ENCODE measurements at regions not wholly inside any gene's neighbourhood (a gene's known extent, or its start where the extent isn't known, plus 50 kb on each side); places are given as distances from the start of the nearest gene placed in this dataset.

GRCh38 chrX:22628275-22628674, 355.6 kb downstream of the CBLL2 start:
- no peak overlapping the region for H3K27ac ChIP-seq (ENCODE audit: low read depth, low read length)
- no peak overlapping the region for H3K4me3 ChIP-seq (ENCODE audit: low read length in 2 of 2)
- CTCF ChIA-PET (ENCODE audit: partially characterized antibody) = no interaction called here
- H3K4me1 Mint-ChIP-seq = no peaks in the 10 kb centered on the region
- no peak for DNase-seq
- no peaks in the 10 kb centered on the region for H3K36me3 Mint-ChIP-seq
- POLR2A ChIA-PET (ENCODE audit: partially characterized antibody) = no interaction called here
- H3K27me3 ChIP-seq (ENCODE audit: insufficient read depth, low read length) = no peaks in the 10 kb centered on the region
- intact Hi-C loops (cut with micrococcal nuclease) = no loop called here
- peaks cover 0 to 2% (median 0%) of the 10 kb centered on the region in 8 donors for H3K9me3 Mint-ChIP-seq
- no peaks in the 10 kb centered on the region for H3K4me1 ChIP-seq (ENCODE audit: insufficient read depth, low read length)
- no peaks in the 10 kb centered on the region for H3K9me3 ChIP-seq (ENCODE audit: control insufficient read depth in 1 of 2, low read length in 2 of 2)
- no peaks in the 10 kb centered on the region for H3K36me3 ChIP-seq (ENCODE audit: insufficient read depth, low read length)
- H3K27me3 Mint-ChIP-seq = no peaks in the 10 kb centered on the region
- no peak overlapping the region for H3K27ac Mint-ChIP-seq
- H3K4me3 Mint-ChIP-seq = no peak overlapping the region

- no peak for DNase-seq
- no peak overlapping the region for H3K27ac Mint-ChIP-seq
- Histone ChIP-seq H3K9me3 (ENCODE audit: control insufficient read depth in 1 of 2, low read length in 2 of 2) (no peaks in the 10 kb centered on the region), H3K36me3 (ENCODE audit: insufficient read depth, low read length) (no peaks in the 10 kb centered on the region), H3K27ac (ENCODE audit: low read depth, low read length) (no peak overlapping the region), H3K4me1 (ENCODE audit: insufficient read depth, low read length) (no peaks in the 10 kb centered on the region), H3K27me3 (ENCODE audit: insufficient read depth, low read length) (no peaks in the 10 kb centered on the region), H3K4me3 (ENCODE audit: low read length in 2 of 2) (no peak overlapping the region)
- H3K9me3 Mint-ChIP-seq = peaks cover 0 to 2% (median 0%) of the 10 kb centered on the region in 8 donors
- no peaks in the 10 kb centered on the region for H3K36me3 Mint-ChIP-seq
- intact Hi-C loops (cut with micrococcal nuclease) = no loop called here
- no peaks in the 10 kb centered on the region for H3K27me3 Mint-ChIP-seq
- H3K4me3 Mint-ChIP-seq = no peak overlapping the region
- H3K4me1 Mint-ChIP-seq = no peaks in the 10 kb centered on the region
- POLR2A ChIA-PET (ENCODE audit: partially characterized antibody) = no interaction called here
- CTCF ChIA-PET (ENCODE audit: partially characterized antibody) = no interaction called here
Measured at GRCh38 chrX:22629105-22629725, 356.5 kb downstream of the CBLL2 start.

- ChIA-PET POLR2A (ENCODE audit: partially characterized antibody) (no interaction called here), CTCF (ENCODE audit: partially characterized antibody) (no interaction called here)
Measured at GRCh38 chrX:22634083-22634482, 361.4 kb downstream of the CBLL2 start.

GRCh38 chrX:22634751-22635150, 362.0 kb downstream of the CBLL2 start:
- no peak for DNase-seq
- peaks cover 0 to 2% (median 0%) of the 10 kb centered on the region in 8 donors for H3K9me3 Mint-ChIP-seq
- Histone ChIP-seq H3K4me3 (ENCODE audit: low read length in 2 of 2) (no peak overlapping the region), H3K27ac (ENCODE audit: low read depth, low read length) (no peak overlapping the region), H3K9me3 (ENCODE audit: control insufficient read depth in 1 of 2, low read length in 2 of 2) (no peaks in the 10 kb centered on the region), H3K36me3 (ENCODE audit: insufficient read depth, low read length) (no peaks in the 10 kb centered on the region), H3K4me1 (ENCODE audit: insufficient read depth, low read length) (no peaks in the 10 kb centered on the region), H3K27me3 (ENCODE audit: insufficient read depth, low read length) (no peaks in the 10 kb centered on the region)
- intact Hi-C loops (cut with micrococcal nuclease) = no loop called here
- H3K27ac Mint-ChIP-seq = no peak overlapping the region
- no peaks in the 10 kb centered on the region for H3K36me3 Mint-ChIP-seq
- ChIA-PET CTCF (ENCODE audit: partially characterized antibody) (no interaction called here), POLR2A (ENCODE audit: partially characterized antibody) (no interaction called here)
- no peaks in the 10 kb centered on the region for H3K4me1 Mint-ChIP-seq
- no peak overlapping the region for H3K4me3 Mint-ChIP-seq
- H3K27me3 Mint-ChIP-seq = no peaks in the 10 kb centered on the region

More at GRCh38 chrX:22634083-22634482, 361.4 kb downstream of the CBLL2 start:
- no peaks in the 10 kb centered on the region for H3K9me3 ChIP-seq (ENCODE audit: control insufficient read depth in 1 of 2, low read length in 2 of 2)
- H3K27ac ChIP-seq (ENCODE audit: low read depth, low read length) = no peak overlapping the region
- no peaks in the 10 kb centered on the region for H3K4me1 Mint-ChIP-seq
- intact Hi-C loops (cut with micrococcal nuclease) = no loop called here
- H3K27me3 Mint-ChIP-seq = no peaks in the 10 kb centered on the region
- H3K4me1 ChIP-seq (ENCODE audit: insufficient read depth, low read length) = no peaks in the 10 kb centered on the region
- no peak overlapping the region for H3K4me3 Mint-ChIP-seq
- no peaks in the 10 kb centered on the region for H3K36me3 Mint-ChIP-seq
- no peaks in the 10 kb centered on the region for H3K27me3 ChIP-seq (ENCODE audit: insufficient read depth, low read length)
- no peak overlapping the region for H3K4me3 ChIP-seq (ENCODE audit: low read length in 2 of 2)
- H3K9me3 Mint-ChIP-seq = peaks cover 0 to 2% (median 0%) of the 10 kb centered on the region in 8 donors
- H3K36me3 ChIP-seq (ENCODE audit: insufficient read depth, low read length) = no peaks in the 10 kb centered on the region
- no peak overlapping the region for H3K27ac Mint-ChIP-seq
- no peak for DNase-seq

- ChIA-PET POLR2A (ENCODE audit: partially characterized antibody) (no interaction called here), CTCF (ENCODE audit: partially characterized antibody) (no interaction called here)
- Mint-ChIP-seq H3K4me3 (no peak overlapping the region), H3K27ac (no peak overlapping the region), H3K4me1 (no peaks in the 10 kb centered on the region), H3K36me3 (no peaks in the 10 kb centered on the region), H3K9me3 (peaks cover 0 to 1% (median 0%) of the 10 kb centered on the region in 8 donors), H3K27me3 (no peaks in the 10 kb centered on the region)
- H3K4me3 ChIP-seq (ENCODE audit: low read length in 2 of 2) = no peak overlapping the region
- H3K27me3 ChIP-seq (ENCODE audit: insufficient read depth, low read length) = no peaks in the 10 kb centered on the region
- intact Hi-C loops (cut with micrococcal nuclease) = no loop called here
- no peaks in the 10 kb centered on the region for H3K9me3 ChIP-seq (ENCODE audit: control insufficient read depth in 1 of 2, low read length in 2 of 2)
- no peaks in the 10 kb centered on the region for H3K36me3 ChIP-seq (ENCODE audit: insufficient read depth, low read length)
- no peak overlapping the region for H3K27ac ChIP-seq (ENCODE audit: low read depth, low read length)
- H3K4me1 ChIP-seq (ENCODE audit: insufficient read depth, low read length) = no peaks in the 10 kb centered on the region
- no peak for DNase-seq
Measured at GRCh38 chrX:22648281-22648680, 351.5 kb upstream of the DDX53 start.

- H3K4me3 Mint-ChIP-seq = no peak overlapping the region
- Histone ChIP-seq H3K36me3 (ENCODE audit: insufficient read depth, low read length) (no peaks in the 10 kb centered on the region), H3K4me3 (ENCODE audit: low read length in 2 of 2) (no peak overlapping the region), H3K9me3 (ENCODE audit: control insufficient read depth in 1 of 2, low read length in 2 of 2) (no peaks in the 10 kb centered on the region), H3K27ac (ENCODE audit: low read depth, low read length) (no peak overlapping the region), H3K4me1 (ENCODE audit: insufficient read depth, low read length) (no peaks in the 10 kb centered on the region), H3K27me3 (ENCODE audit: insufficient read depth, low read length) (no peaks in the 10 kb centered on the region)
- H3K4me1 Mint-ChIP-seq = no peaks in the 10 kb centered on the region
- ChIA-PET POLR2A (ENCODE audit: partially characterized antibody) (no interaction called here), CTCF (ENCODE audit: partially characterized antibody) (no interaction called here)
- no peak overlapping the region for H3K27ac Mint-ChIP-seq
- peaks cover 0 to 2% of the 10 kb centered on the region in 2 donors for H3K27me3 Mint-ChIP-seq
- intact Hi-C loops (cut with micrococcal nuclease) = no loop called here
- no peaks in the 10 kb centered on the region for H3K36me3 Mint-ChIP-seq
- no peak for DNase-seq
- peaks cover 0 to 9% (median 0%) of the 10 kb centered on the region in 8 donors for H3K9me3 Mint-ChIP-seq
Measured at GRCh38 chrX:22650691-22651090, 349.1 kb upstream of the DDX53 start.

GRCh38 chrX:22652596-22652995, 347.2 kb upstream of the DDX53 start:
- H3K4me1 Mint-ChIP-seq = no peaks in the 10 kb centered on the region

GRCh38 chrX:22660756-22661155, 339.0 kb upstream of the DDX53 start:
- Histone ChIP-seq H3K4me1 (ENCODE audit: insufficient read depth, low read length) (no peaks in the 10 kb centered on the region), H3K4me3 (ENCODE audit: low read length in 2 of 2) (no peak overlapping the region), H3K27me3 (ENCODE audit: insufficient read depth, low read length) (no peaks in the 10 kb centered on the region), H3K36me3 (ENCODE audit: insufficient read depth, low read length) (no peaks in the 10 kb centered on the region), H3K27ac (ENCODE audit: low read depth, low read length) (no peak overlapping the region), H3K9me3 (ENCODE audit: control insufficient read depth in 1 of 2, low read length in 2 of 2) (no peaks in the 10 kb centered on the region)
- Mint-ChIP-seq H3K4me1 (no peaks in the 10 kb centered on the region), H3K36me3 (no peaks in the 10 kb centered on the region), H3K9me3 (no peaks in the 10 kb centered on the region), H3K27me3 (no peaks in the 10 kb centered on the region), H3K27ac (no peak overlapping the region), H3K4me3 (no peak overlapping the region)
- DNase-seq = no peak
- POLR2A ChIA-PET (ENCODE audit: partially characterized antibody) = no interaction called here
- CTCF ChIA-PET (ENCODE audit: partially characterized antibody) = no interaction called here
- intact Hi-C loops (cut with micrococcal nuclease) = no loop called here

More at GRCh38 chrX:22652596-22652995, 347.2 kb upstream of the DDX53 start:
- H3K4me1 ChIP-seq (ENCODE audit: insufficient read depth, low read length) = no peaks in the 10 kb centered on the region
- Mint-ChIP-seq H3K9me3 (peaks cover 0 to 9% (median 0%) of the 10 kb centered on the region in 8 donors), H3K27ac (no peak overlapping the region), H3K27me3 (peaks cover 0 to 2% of the 10 kb centered on the region in 2 donors), H3K4me3 (no peak overlapping the region), H3K36me3 (no peaks in the 10 kb centered on the region)
- H3K27ac ChIP-seq (ENCODE audit: low read depth, low read length) = no peak overlapping the region
- no peak for DNase-seq
- H3K36me3 ChIP-seq (ENCODE audit: insufficient read depth, low read length) = no peaks in the 10 kb centered on the region
- no peaks in the 10 kb centered on the region for H3K9me3 ChIP-seq (ENCODE audit: control insufficient read depth in 1 of 2, low read length in 2 of 2)
- CTCF ChIA-PET (ENCODE audit: partially characterized antibody) = no interaction called here
- intact Hi-C loops (cut with micrococcal nuclease) = no loop called here
- H3K4me3 ChIP-seq (ENCODE audit: low read length in 2 of 2) = no peak overlapping the region
- no peaks in the 10 kb centered on the region for H3K27me3 ChIP-seq (ENCODE audit: insufficient read depth, low read length)
- POLR2A ChIA-PET (ENCODE audit: partially characterized antibody) = no interaction called here

Measured in CD4-positive, alpha-beta memory T cell (primary cell).